Right cardiac atrium (tissue), 5 donors: ENCODE measurements at regions not wholly inside any gene's neighbourhood (a gene's known extent, or its start where the extent isn't known, plus 50 kb on each side); places are given as distances from the start of the nearest gene placed in this dataset.

Experiments used
- ATAC-seq, 2 donors: fragments of 200-7000 bp; cut with Tn5 transposase; one replicate each; pipeline versions ENCODE4 v1.8.0 to v1.9.1; 2020; ENCODE audit warnings: moderate library complexity in 2 of 2, mild to moderate bottlenecking in 1 of 2
- DNase-seq, 3 donors: peaks; one replicate each; pipeline ENCODE4 v3.0.0-alpha.2; 2020
- H3K27ac ChIP-seq: one replicate; pipeline ENCODE4 v1.5.1; 2013; ENCODE audit warnings: mild to moderate bottlenecking, low read length, control low read depth, moderate library complexity
- H3K27me3 ChIP-seq: one replicate; pipeline ENCODE4 v1.6.1; 2013; ENCODE audit not compliant: control insufficient read depth, insufficient read depth
- H3K4me1 ChIP-seq: one replicate; pipeline ENCODE4 v1.6.1; 2013; ENCODE audit warnings: low read length; ENCODE audit not compliant: control insufficient read depth, insufficient read depth
- H3K4me3 ChIP-seq: one replicate; pipeline ENCODE4 v1.5.1; 2013; ENCODE audit warnings: low read length, control low read depth
- H3K9me3 ChIP-seq: one replicate; pipeline ENCODE4 v1.6.1; 2013; ENCODE audit warnings: low read length; ENCODE audit not compliant: control insufficient read depth
- WGBS: extraction: QIAGEN DNeasy Blood & Tissue Kit; methylation state at CpG from one replicate; pipeline ENCODE4 v1.1.7; 2013; 5-methylcytosine and 5-hydroxymethylcytosine counted together
- intact Hi-C, 4 donors: fragments of 100-400 bp; cut with DNase I; formaldehyde crosslinking; loops; one replicate each; pipeline versions ENCODE4 v1.11.0 to v1.14.0; 2022 to 2023
- donor health status: healthy with polysubstance abuse.
- donor health status: DM: no; HTN: yes; CAD: no.
- donor health status: DM: no; HTN: no; CAD: no.
- donor health status: DM: no; HTN: yes; CAD: no; lungs with severe emphysema.
- donor health status: DM: yes; HTN: yes; CAD: no.

- no peaks in the 10 kb centered on the region for H3K9me3 ChIP-seq
- H3K4me3 ChIP-seq: no peak overlapping the region
- DNase-seq: no peak
- H3K27ac ChIP-seq: no peak overlapping the region
- no peaks in the 10 kb centered on the region for H3K27me3 ChIP-seq
- WGBS: 93% methylated on average over 1 of the region's 1 CpG
- ATAC-seq: no peak
- no peaks in the 10 kb centered on the region for H3K4me1 ChIP-seq
- intact Hi-C loops: no loop called here
Observed at GRCh38 chr7:94344826-94345225, 49.9 kb upstream of the COL1A2 start.
